ENCODE measurements at regions not wholly inside any gene's neighbourhood (a gene's known extent, or its start where the extent isn't known, plus 50 kb on each side); places are given as distances from the start of the nearest gene placed in this dataset.

DNA sequence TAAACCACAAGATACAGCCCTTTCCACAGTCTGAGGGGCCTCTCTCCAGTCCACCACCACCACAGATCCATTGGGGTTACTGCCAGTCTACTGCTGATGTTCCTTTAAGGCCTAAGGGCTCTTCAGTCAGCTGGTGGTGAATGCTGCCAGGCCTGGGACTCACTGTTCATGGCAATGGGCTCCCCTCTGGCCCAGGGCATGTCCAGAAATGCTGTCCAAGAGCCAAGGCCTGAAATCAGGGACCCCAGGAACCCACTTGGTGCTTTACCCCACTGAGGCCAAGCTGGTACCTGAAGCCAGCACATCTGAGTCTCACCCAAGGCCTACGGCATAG lies 128.6 kb upstream of the CBLB start:
- TF ChIP-seq, protein P1, sequence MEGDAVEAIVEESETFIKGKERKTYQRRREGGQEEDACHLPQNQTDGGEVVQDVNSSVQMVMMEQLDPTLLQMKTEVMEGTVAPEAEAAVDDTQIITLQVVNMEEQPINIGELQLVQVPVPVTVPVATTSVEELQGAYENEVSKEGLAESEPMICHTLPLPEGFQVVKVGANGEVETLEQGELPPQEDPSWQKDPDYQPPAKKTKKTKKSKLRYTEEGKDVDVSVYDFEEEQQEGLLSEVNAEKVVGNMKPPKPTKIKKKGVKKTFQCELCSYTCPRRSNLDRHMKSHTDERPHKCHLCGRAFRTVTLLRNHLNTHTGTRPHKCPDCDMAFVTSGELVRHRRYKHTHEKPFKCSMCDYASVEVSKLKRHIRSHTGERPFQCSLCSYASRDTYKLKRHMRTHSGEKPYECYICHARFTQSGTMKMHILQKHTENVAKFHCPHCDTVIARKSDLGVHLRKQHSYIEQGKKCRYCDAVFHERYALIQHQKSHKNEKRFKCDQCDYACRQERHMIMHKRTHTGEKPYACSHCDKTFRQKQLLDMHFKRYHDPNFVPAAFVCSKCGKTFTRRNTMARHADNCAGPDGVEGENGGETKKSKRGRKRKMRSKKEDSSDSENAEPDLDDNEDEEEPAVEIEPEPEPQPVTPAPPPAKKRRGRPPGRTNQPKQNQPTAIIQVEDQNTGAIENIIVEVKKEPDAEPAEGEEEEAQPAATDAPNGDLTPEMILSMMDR (conservative IDR thresholded peaks at IDR 0.05 in 1 of 2, IDR thresholded peaks at IDR 0.05 in 1 of 2; ENCODE audit: extremely low read depth in 1 of 2, insufficient read depth in 1 of 2, low read depth in 1 of 2, low read length in 2 of 2) = no peak
- TF ChIP-seq EZH2 (IDR thresholded peaks at IDR 0.05; ENCODE audit: borderline replicate concordance, low read length) = no peak

All from mammary epithelial cell (primary cell).